ENCODE measurements at regions not wholly inside any gene's neighbourhood (a gene's known extent, or its start where the extent isn't known, plus 50 kb on each side); places are given as distances from the start of the nearest gene placed in this dataset.

DNA sequence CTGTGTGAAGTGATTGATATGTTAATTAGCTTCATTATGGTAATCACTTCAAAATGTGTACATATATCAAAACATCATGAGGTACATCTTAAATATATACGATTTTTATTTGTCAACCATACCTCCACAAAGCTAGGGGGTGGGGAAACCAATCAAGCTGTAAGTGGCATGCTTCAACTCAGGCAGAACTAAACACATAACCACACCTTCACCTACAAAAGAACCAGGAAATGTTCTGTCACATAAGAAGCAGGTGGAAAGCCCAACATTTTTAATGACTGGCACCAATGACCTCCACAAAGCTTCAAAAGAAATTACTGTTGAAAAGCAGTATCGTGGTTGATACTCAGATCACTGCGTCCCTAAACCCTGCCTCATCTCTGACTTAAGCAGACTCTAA is 867.7 kb upstream of the EEF2KMT start:
- TF ChIP-seq CTCF (IDR thresholded peaks at IDR 0.05) (no peak), POLR2A (IDR thresholded peaks at IDR 0.05) (no peak)
